ENCODE measurements at regions not wholly inside any gene's neighbourhood (a gene's known extent, or its start where the extent isn't known, plus 50 kb on each side); places are given as distances from the start of the nearest gene placed in this dataset.
A peak's percentile ranks its signal among the peaks of the same experiment; 100 is the strongest.

GRCh38 chr13:50511877-50512341 is 331.6 kb downstream of the DLEU7 start:
- intact Hi-C loops (cut with DNase I; ENCODE audit: low total_unique reads), result no loop called here
- WGBS, 2 donors, result 69 to 76% methylated on average over 4 of the region's 4 CpGs
- DNase-seq (ENCODE audit: low spot score in 2 of 2), result no peak
- TF ChIP-seq CTCF (IDR thresholded peaks at IDR 0.05) (no peak), POLR2A (IDR thresholded peaks at IDR 0.05) (no peak)
- H3K4me3 ChIP-seq (ENCODE audit: low read depth, poor library complexity, severe bottlenecking), result no peak overlapping the region

GRCh38 chr13:50512474-50513299 is 330.8 kb downstream of the DLEU7 start:
- 16 to 20% methylated on average over 12 of the region's 12 CpGs for WGBS, 2 donors
- no peak overlapping the region for H3K4me3 ChIP-seq (ENCODE audit: low read depth, poor library complexity, severe bottlenecking)
- DNase-seq (ENCODE audit: low spot score in 2 of 2), result peak; percentile 33 to 87
- TF ChIP-seq CTCF (IDR thresholded peaks at IDR 0.05) (no peak), POLR2A (IDR thresholded peaks at IDR 0.05) (no peak)
- intact Hi-C loops (cut with DNase I; ENCODE audit: low total_unique reads), result no loop called here

GRCh38 chr13:50513300-50513877 is 330.1 kb downstream of the DLEU7 start:
- intact Hi-C loops (cut with DNase I; ENCODE audit: low total_unique reads), result no loop called here
- WGBS, 2 donors, result 37 to 40% methylated on average over 2 of the region's 2 CpGs
- DNase-seq (ENCODE audit: low spot score in 2 of 2), result no peak
- no peak for TF ChIP-seq POLR2A (IDR thresholded peaks at IDR 0.05)
- TF ChIP-seq CTCF (IDR thresholded peaks at IDR 0.05), result no peak
- no peak overlapping the region for H3K4me3 ChIP-seq (ENCODE audit: low read depth, poor library complexity, severe bottlenecking)

- no peak overlapping the region for H3K4me3 ChIP-seq (ENCODE audit: low read depth, poor library complexity, severe bottlenecking)
- intact Hi-C loops (cut with DNase I; ENCODE audit: low total_unique reads), result no loop called here
- WGBS, 2 donors, result 93 to 98% methylated on average over 2 of the region's 2 CpGs
- no peak for TF ChIP-seq POLR2A (IDR thresholded peaks at IDR 0.05)
- no peak for TF ChIP-seq CTCF (IDR thresholded peaks at IDR 0.05)
- no peak for DNase-seq (ENCODE audit: low spot score in 2 of 2)
Measured at GRCh38 chr13:50514249-50514648, 329.2 kb downstream of the DLEU7 start.

- WGBS, 2 donors, result 71 to 76% methylated on average over 2 of the region's 2 CpGs
- no peak overlapping the region for H3K4me3 ChIP-seq (ENCODE audit: low read depth, poor library complexity, severe bottlenecking)
- no peak for DNase-seq (ENCODE audit: low spot score in 2 of 2)
- TF ChIP-seq CTCF (IDR thresholded peaks at IDR 0.05) (no peak), POLR2A (IDR thresholded peaks at IDR 0.05) (no peak)
- intact Hi-C loops (cut with DNase I; ENCODE audit: low total_unique reads), result no loop called here
Measured at GRCh38 chr13:50518131-50518530, 325.4 kb downstream of the DLEU7 start.

Measured in lower leg skin (tissue), 4 donors.